DND-41 (cell line): ENCODE measurements at regions not wholly inside any gene's neighbourhood (a gene's known extent, or its start where the extent isn't known, plus 50 kb on each side); places are given as distances from the start of the nearest gene placed in this dataset.

Experiments
- ATAC-seq: fragments of 200-7000 bp; cut with Tn5 transposase; 3 replicates; pipeline ENCODE4 v1.9.1; 2021; ENCODE audit warnings: low read depth; ENCODE audit not compliant: insufficient read depth
- DNase-seq: peaks from one replicate; pipeline ENCODE4 v3.0.0-alpha.2; 2020
- H2AFZ ChIP-seq: 2 replicates; pipeline ENCODE4 v1.6.0; 2012; ENCODE audit warnings: low read depth, low read length
- H3K27ac ChIP-seq: 2 replicates; pipeline ENCODE4 v1.5.1; 2012; ENCODE audit warnings: low read length, inconsistent platforms
- H3K27me3 ChIP-seq: fragments of 200-600 bp; sonication (generic); 2 replicates; pipeline ENCODE4 v1.6.0; 2012; ENCODE audit warnings: low read length, mild to moderate bottlenecking, inconsistent platforms; ENCODE audit not compliant: insufficient read depth, poor library complexity
- H3K36me3 ChIP-seq: 2 replicates; pipeline ENCODE4 v1.5.1; 2012; ENCODE audit warnings: low read length, inconsistent platforms; ENCODE audit not compliant: insufficient read depth
- H3K4me1 ChIP-seq: 2 replicates; pipeline ENCODE4 v1.5.1; 2012; ENCODE audit warnings: mild to moderate bottlenecking, low read length; ENCODE audit not compliant: insufficient read depth
- H3K4me2 ChIP-seq: 2 replicates; pipeline ENCODE4 v1.6.0; 2012; ENCODE audit warnings: mild to moderate bottlenecking, moderate library complexity, low read length, inconsistent platforms; ENCODE audit not compliant: insufficient read depth
- H3K4me3 ChIP-seq, 2 experiments: fragments of 200-600 bp in 1 of 2; shearing (Covaris generic) in 1 of 2; 2 replicates each; pipeline ENCODE4 v1.5.1; 2012 to 2016; ENCODE audit warnings: inconsistent platforms in 2 of 2, low read length in 2 of 2, mild to moderate bottlenecking in 2 of 2, low read depth in 1 of 2, moderate library complexity in 1 of 2
- H3K79me2 ChIP-seq: 2 replicates; pipeline ENCODE4 v1.6.0; 2012; ENCODE audit warnings: low read length, inconsistent platforms; ENCODE audit not compliant: insufficient read depth
- H3K9ac ChIP-seq: 2 replicates; pipeline ENCODE4 v1.6.0; 2012; ENCODE audit warnings: low read depth, mild to moderate bottlenecking, inconsistent platforms, low read length, moderate library complexity
- H3K9me3 ChIP-seq: 2 replicates; pipeline ENCODE4 v1.5.1; 2012; ENCODE audit warnings: low read length, moderate library complexity, mild to moderate bottlenecking, inconsistent platforms; ENCODE audit not compliant: insufficient read depth, severe bottlenecking
- H4K20me1 ChIP-seq: 2 replicates; pipeline ENCODE4 v1.6.0; 2012; ENCODE audit warnings: low read length; ENCODE audit not compliant: insufficient read depth
- EZH2 ChIP-seq: IDR thresholded peaks from 3 replicates; pipeline ENCODE4 v1.6.1; 2012; ENCODE audit warnings: borderline replicate concordance, low read depth, mild to moderate bottlenecking, moderate library complexity, low read length, inconsistent platforms; ENCODE audit not compliant: severe bottlenecking
- TF ChIP-seq, protein P1 (sequence below): IDR thresholded peaks from 2 replicates; pipeline ENCODE4 v1.5.1; 2012; ENCODE audit warnings: borderline replicate concordance, low read length, moderate library complexity, mild to moderate bottlenecking; ENCODE audit not compliant: poor library complexity, severe bottlenecking; ENCODE audit errors: extremely low read depth

DNA sequence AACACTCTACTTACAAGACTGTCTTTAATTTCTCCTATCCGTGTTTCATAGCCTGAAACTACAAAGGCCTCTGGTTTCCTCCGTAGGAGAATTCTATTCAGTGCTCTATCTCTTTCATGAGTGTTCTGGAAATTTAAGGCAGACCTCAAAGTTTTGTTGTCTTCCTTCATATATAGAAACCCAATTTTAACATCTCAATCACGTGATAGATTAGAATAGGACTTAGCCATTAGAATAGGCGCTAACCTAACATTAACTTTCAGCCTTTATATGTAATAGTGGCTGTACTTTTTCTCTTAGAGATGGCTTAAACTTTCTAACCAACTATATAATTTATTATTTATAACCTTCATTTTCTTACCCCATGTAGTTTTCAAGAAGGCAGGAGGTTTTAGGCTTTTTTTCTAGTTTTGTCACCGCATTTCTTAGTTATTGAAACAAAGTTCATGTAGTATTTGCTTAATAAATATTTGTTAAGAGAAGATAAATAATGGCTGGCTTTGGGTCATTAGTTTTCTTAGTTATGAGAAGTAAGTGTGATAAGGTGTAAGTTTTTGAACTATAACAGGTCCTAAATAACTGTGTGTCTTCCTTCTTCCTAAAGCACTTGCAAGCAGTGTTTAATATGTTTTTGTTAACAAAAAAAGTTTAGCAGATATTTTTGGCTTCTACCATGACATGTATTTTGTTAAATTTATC is 1504.6 kb upstream of the ADGRL3 start:
- Histone ChIP-seq H3K27ac (no peak overlapping the region), H2AFZ (no peak overlapping the region), H3K79me2 (no peaks in the 10 kb centered on the region), H3K27me3 (no peaks in the 10 kb centered on the region), H3K4me2 (no peak overlapping the region), H3K4me3 (no peak overlapping the region), H4K20me1 (no peaks in the 10 kb centered on the region), H3K9ac (no peak overlapping the region), H3K36me3 (no peaks in the 10 kb centered on the region), H3K4me1 (no peaks in the 10 kb centered on the region), H3K9me3 (no peaks in the 10 kb centered on the region)
- DNase-seq, result no peak
- no peak for ATAC-seq
- TF ChIP-seq EZH2, result no peak
- TF ChIP-seq, protein P1, sequence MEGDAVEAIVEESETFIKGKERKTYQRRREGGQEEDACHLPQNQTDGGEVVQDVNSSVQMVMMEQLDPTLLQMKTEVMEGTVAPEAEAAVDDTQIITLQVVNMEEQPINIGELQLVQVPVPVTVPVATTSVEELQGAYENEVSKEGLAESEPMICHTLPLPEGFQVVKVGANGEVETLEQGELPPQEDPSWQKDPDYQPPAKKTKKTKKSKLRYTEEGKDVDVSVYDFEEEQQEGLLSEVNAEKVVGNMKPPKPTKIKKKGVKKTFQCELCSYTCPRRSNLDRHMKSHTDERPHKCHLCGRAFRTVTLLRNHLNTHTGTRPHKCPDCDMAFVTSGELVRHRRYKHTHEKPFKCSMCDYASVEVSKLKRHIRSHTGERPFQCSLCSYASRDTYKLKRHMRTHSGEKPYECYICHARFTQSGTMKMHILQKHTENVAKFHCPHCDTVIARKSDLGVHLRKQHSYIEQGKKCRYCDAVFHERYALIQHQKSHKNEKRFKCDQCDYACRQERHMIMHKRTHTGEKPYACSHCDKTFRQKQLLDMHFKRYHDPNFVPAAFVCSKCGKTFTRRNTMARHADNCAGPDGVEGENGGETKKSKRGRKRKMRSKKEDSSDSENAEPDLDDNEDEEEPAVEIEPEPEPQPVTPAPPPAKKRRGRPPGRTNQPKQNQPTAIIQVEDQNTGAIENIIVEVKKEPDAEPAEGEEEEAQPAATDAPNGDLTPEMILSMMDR, result no peak

DNA sequence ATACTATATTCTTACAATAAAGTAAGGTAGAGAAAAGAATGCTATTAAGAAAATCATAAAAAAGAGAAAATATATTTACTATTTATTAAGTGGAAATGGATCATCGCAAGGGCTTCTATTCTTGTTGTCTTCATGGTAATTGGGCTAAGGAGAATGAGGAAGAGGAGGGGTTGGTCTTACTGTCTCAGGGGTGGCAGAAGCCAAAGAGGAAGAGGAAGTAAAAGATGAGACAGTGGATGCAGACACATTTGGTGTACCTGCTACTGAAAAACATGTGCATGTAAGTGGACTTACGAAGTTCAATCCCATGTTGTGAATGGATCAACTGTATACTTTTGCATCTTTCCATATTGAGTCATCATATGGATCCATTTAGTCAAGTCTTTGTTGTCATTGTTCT is 1502.1 kb upstream of the ADGRL3 start:
- Histone ChIP-seq H3K27ac (no peak overlapping the region), H3K4me1 (no peaks in the 10 kb centered on the region), H3K36me3 (no peaks in the 10 kb centered on the region), H3K27me3 (no peaks in the 10 kb centered on the region), H4K20me1 (no peaks in the 10 kb centered on the region), H3K79me2 (no peaks in the 10 kb centered on the region), H3K9me3 (no peaks in the 10 kb centered on the region), H2AFZ (no peak overlapping the region), H3K9ac (no peak overlapping the region), H3K4me2 (no peak overlapping the region), H3K4me3 (no peak overlapping the region)
- no peak for ATAC-seq
- TF ChIP-seq, protein P1, result no peak
- TF ChIP-seq EZH2, result no peak
- no peak for DNase-seq

DNA sequence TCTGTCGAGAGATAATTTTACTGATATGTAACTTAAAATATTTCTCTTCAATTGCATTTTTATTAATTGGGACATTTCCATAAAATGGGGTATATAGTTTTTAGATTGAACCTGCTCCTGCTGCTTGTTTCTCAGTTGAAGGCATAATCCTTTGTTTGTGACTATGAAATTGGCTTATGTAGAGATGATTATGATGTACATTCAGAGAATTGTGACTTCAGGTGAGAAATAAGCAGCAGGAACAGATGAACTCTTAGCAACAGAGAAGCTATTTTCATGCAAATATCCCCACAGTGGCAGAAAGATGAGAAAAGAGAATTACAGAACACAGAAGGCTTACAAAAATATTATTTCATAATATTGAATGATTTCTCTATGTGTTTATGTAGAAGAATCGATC is 1499.5 kb upstream of the ADGRL3 start:
- no peaks in the 10 kb centered on the region for H4K20me1 ChIP-seq
- H3K9ac ChIP-seq, result no peak overlapping the region
- no peaks in the 10 kb centered on the region for H3K4me1 ChIP-seq
- no peaks in the 10 kb centered on the region for H3K27me3 ChIP-seq
- no peaks in the 10 kb centered on the region for H3K9me3 ChIP-seq
- H3K4me2 ChIP-seq, result no peak overlapping the region
- no peak for TF ChIP-seq EZH2
- TF ChIP-seq, protein P1, result no peak
- H3K36me3 ChIP-seq, result no peaks in the 10 kb centered on the region
- H3K4me3 ChIP-seq, result no peak overlapping the region
- ATAC-seq, result no peak
- no peak overlapping the region for H3K27ac ChIP-seq
- H3K79me2 ChIP-seq, result no peaks in the 10 kb centered on the region
- DNase-seq, result no peak
- no peak overlapping the region for H2AFZ ChIP-seq
